HFFc6 (cell line): ENCODE measurements at regions not wholly inside any gene's neighbourhood (a gene's known extent, or its start where the extent isn't known, plus 50 kb on each side); places are given as distances from the start of the nearest gene placed in this dataset.

Source experiments
- DNase-seq: peaks from one replicate; pipeline ENCODE4 v3.0.0-alpha.2; 2018
- H3K27ac Mint-ChIP-seq: 2 replicates; pipeline ENCODE4 v1.8.0; 2020; ENCODE audit warnings: mild to moderate bottlenecking, mixed read lengths
- H3K27me3 Mint-ChIP-seq: 2 replicates; pipeline ENCODE4 v1.8.0; 2021; ENCODE audit warnings: mild to moderate bottlenecking, moderate library complexity, mixed read lengths; ENCODE audit not compliant: insufficient read depth
- H3K36me3 Mint-ChIP-seq: 2 replicates; pipeline ENCODE4 v1.8.0; 2021; ENCODE audit warnings: low read depth, mixed read lengths
- H3K4me1 Mint-ChIP-seq: 2 replicates; pipeline ENCODE4 v1.8.0; 2020; ENCODE audit warnings: low read depth, mixed read lengths
- H3K4me3 Mint-ChIP-seq: 2 replicates; pipeline ENCODE4 v1.8.0; 2020; ENCODE audit warnings: mild to moderate bottlenecking, moderate library complexity, mixed read lengths
- H3K9me3 Mint-ChIP-seq: 2 replicates; pipeline ENCODE4 v1.8.0; 2020; ENCODE audit warnings: mild to moderate bottlenecking, mixed read lengths
- CTCF ChIP-seq: fragments of 200-600 bp; sonication (generic); IDR thresholded peaks from 2 replicates; pipeline ENCODE4 v1.5.0; 2021; ENCODE audit warnings: antibody characterized with exemption, mild to moderate bottlenecking

- no peaks in the 10 kb centered on the region for H3K36me3 Mint-ChIP-seq
- no peaks in the 10 kb centered on the region for H3K27me3 Mint-ChIP-seq
- H3K9me3 Mint-ChIP-seq: peaks cover 16% of the 10 kb centered on the region
- no peaks in the 10 kb centered on the region for H3K4me1 Mint-ChIP-seq
- TF ChIP-seq CTCF: no peak
- no peak for DNase-seq
- H3K27ac Mint-ChIP-seq: no peak overlapping the region
- H3K4me3 Mint-ChIP-seq: no peak overlapping the region
Observed at GRCh38 chr5:121688781-121689180, 162.9 kb upstream of the FTMT start.

GRCh38 chr5:121691478-121691877 lies 160.2 kb upstream of the FTMT start:
- H3K4me3 Mint-ChIP-seq: no peak overlapping the region
- no peaks in the 10 kb centered on the region for H3K36me3 Mint-ChIP-seq
- H3K27me3 Mint-ChIP-seq: no peaks in the 10 kb centered on the region
- no peak for TF ChIP-seq CTCF
- H3K4me1 Mint-ChIP-seq: no peaks in the 10 kb centered on the region
- H3K9me3 Mint-ChIP-seq: peaks cover 12% of the 10 kb centered on the region
- DNase-seq: no peak
- H3K27ac Mint-ChIP-seq: no peak overlapping the region

GRCh38 chr5:121692158-121692557 lies 159.5 kb upstream of the FTMT start:
- Mint-ChIP-seq H3K4me3 (no peak overlapping the region), H3K27me3 (no peaks in the 10 kb centered on the region), H3K9me3 (peaks cover 12% of the 10 kb centered on the region), H3K36me3 (no peaks in the 10 kb centered on the region), H3K4me1 (no peaks in the 10 kb centered on the region), H3K27ac (no peak overlapping the region)
- TF ChIP-seq CTCF: no peak
- no peak for DNase-seq

GRCh38 chr5:121693864-121694263 lies 157.8 kb upstream of the FTMT start:
- Mint-ChIP-seq H3K27ac (no peak overlapping the region), H3K36me3 (no peaks in the 10 kb centered on the region), H3K4me1 (no peaks in the 10 kb centered on the region), H3K4me3 (no peak overlapping the region), H3K9me3 (peaks cover 7% of the 10 kb centered on the region), H3K27me3 (no peaks in the 10 kb centered on the region)
- no peak for DNase-seq
- TF ChIP-seq CTCF: no peak

GRCh38 chr5:121695307-121695706 lies 156.4 kb upstream of the FTMT start:
- DNase-seq: no peak
- no peak for TF ChIP-seq CTCF
- H3K27ac Mint-ChIP-seq: no peak overlapping the region
- H3K4me1 Mint-ChIP-seq: no peaks in the 10 kb centered on the region
- H3K27me3 Mint-ChIP-seq: no peaks in the 10 kb centered on the region
- no peaks in the 10 kb centered on the region for H3K36me3 Mint-ChIP-seq
- H3K4me3 Mint-ChIP-seq: no peak overlapping the region
- H3K9me3 Mint-ChIP-seq: peaks cover 11% of the 10 kb centered on the region

- Mint-ChIP-seq H3K27ac (no peak overlapping the region), H3K4me1 (no peaks in the 10 kb centered on the region), H3K4me3 (no peak overlapping the region), H3K27me3 (no peaks in the 10 kb centered on the region), H3K36me3 (no peaks in the 10 kb centered on the region), H3K9me3 (peaks cover 14% of the 10 kb centered on the region)
- no peak for DNase-seq
- TF ChIP-seq CTCF: no peak
Observed at GRCh38 chr5:121698690-121699089, 153.0 kb upstream of the FTMT start.
